GM21717 (cell line): ENCODE measurements at regions not wholly inside any gene's neighbourhood (a gene's known extent, or its start where the extent isn't known, plus 50 kb on each side); places are given as distances from the start of the nearest gene placed in this dataset.

ENCODE experiments used
- ATAC-seq: cut with Tn5 transposase; IDR thresholded peaks from one replicate; pipeline ENCODE4 v1.9.1; 2021; ENCODE audit warnings: mild to moderate bottlenecking, moderate library complexity; ENCODE audit not compliant: unreplicated experiment

DNA sequence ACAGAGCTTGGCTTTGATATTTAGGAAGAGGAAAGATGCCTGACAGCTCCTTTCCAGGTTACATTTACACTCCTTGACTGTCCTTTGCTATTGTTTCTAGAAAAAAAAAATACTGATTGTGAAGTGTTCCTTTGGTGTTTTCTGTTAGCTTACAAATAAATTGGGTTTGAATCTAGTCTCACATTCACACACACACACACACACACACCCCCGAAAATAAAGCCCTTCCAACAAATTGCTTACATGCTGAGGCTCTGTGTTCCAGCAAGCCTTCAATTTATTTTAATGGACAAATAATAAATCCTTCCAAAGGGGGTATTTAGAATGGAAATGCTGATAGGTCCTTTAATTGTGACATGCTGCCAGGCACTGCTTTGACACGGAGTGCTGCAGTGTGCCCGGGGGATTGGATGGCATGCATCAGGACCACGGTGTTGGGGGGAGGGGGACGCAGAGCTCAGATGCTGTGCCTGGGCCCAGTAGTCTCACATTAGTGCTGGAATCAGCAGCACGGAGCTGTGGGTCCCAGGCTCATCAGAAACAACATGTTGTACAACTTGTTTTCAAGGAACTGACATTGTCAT is 199.9 kb downstream of the CD83 start:
- ATAC-seq: no peak

DNA sequence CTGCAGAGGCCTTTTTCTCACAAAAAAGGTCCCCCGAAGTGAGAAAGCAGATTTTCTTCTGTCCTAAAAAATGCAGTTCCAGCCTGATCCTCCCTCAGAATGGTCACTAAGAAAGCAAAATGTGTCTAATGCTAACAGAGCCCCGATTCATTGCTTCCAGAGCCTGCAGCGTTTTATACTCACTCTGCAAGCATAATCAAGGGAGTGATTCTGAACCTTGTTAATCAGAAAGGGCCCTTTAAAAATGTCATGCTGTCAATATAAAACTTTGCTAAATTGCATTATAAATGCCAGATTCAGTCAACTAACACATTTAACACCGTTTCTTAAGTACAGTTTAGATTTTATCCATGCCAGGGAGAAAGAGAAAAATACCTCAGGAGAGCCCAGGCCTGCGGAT is 202.8 kb downstream of the CD83 start:
- ATAC-seq: no peak

DNA sequence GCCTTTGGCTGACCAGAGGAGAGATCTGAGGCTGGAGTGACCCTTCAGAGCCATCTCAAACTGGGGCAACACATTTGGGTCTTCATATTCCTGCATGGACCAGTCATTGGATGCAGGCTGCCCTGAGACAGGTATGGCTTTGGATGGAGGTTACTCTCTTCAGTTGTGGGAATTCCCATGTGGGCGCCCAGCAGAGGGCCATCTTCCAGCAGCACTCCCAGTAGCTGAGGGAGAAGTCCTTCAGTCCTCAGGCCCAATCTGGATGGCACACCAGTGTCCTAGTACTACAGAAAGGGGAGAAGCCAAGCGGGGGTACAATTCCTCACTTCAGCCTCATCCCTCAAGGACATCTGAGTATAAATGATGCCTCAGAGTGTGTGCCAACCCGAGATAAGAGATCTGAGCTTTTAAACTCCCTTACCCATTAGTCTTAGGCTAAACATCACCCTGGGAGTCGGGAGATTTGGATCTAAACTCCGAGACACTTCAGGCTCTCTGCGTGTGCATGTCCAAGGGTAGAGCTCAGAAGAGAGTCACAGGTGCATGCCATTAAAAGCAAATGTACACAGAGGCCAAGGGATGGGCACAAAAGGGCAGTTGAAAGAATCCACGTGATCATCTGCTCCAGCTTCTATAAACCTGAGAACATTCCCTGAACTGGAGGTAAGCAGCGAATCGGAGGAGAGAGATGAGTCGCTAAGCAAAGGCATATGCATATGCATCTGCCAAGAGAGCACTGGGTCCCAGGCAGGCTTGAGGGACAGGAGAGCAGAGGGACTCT is 204.6 kb downstream of the CD83 start:
- no peak for ATAC-seq

DNA sequence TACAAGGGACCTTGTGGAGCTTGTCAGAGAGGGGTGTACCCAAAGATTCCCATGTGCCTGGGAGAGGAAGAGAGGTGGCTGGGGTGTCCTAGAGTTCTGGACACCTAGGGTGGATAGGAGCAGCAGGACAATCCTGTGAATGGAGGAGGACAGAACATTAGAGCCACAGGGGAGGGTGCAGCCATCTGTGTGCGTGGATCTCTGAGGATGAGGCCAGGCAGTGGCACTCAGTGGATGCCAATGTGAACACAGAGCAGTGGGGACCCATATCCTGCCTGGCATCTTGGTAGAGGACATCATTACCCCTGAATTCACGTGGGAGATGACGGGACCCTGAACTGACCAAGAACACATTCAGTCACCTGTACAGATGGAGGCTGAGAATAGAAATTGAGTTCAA is 205.3 kb downstream of the CD83 start:
- ATAC-seq: no peak

DNA sequence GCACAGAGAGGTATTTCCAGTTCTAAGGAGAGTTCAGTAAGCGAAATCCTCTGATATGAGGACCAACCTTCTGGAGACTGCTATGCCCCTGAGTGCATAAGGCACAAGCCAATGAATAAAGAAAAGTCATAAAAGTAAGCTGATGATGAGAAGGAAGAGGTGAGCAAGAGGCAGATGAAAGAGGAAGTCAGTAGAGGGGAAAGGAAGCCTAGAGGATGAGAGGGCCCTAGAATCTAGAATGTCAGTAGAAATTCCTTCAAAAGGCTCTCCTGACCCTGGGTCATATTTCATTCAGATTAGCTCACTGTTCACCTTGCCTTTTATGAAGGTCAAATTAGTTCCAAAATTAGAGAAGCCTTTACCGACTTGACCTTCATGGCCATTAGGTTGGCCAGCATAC is 209.2 kb downstream of the CD83 start:
- ATAC-seq: no peak

DNA sequence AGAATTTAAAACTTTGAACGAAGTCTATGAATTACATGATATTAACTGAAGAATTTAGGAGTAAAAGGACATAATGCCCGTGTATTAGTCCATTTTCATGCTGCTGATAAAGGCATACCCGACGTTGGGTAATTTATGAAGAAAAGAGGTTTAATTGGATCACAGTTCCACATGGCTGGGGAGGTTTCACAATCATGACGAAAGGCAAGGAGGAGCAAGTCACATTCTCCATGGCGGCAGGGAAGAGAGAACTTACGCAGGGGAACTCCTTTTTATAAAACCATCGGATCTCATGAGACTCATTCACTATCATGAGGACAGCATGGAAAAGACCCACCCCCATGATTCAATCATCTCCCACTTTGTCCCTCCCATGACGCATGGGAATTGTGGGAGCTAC is 210.6 kb downstream of the CD83 start:
- ATAC-seq: no peak

DNA sequence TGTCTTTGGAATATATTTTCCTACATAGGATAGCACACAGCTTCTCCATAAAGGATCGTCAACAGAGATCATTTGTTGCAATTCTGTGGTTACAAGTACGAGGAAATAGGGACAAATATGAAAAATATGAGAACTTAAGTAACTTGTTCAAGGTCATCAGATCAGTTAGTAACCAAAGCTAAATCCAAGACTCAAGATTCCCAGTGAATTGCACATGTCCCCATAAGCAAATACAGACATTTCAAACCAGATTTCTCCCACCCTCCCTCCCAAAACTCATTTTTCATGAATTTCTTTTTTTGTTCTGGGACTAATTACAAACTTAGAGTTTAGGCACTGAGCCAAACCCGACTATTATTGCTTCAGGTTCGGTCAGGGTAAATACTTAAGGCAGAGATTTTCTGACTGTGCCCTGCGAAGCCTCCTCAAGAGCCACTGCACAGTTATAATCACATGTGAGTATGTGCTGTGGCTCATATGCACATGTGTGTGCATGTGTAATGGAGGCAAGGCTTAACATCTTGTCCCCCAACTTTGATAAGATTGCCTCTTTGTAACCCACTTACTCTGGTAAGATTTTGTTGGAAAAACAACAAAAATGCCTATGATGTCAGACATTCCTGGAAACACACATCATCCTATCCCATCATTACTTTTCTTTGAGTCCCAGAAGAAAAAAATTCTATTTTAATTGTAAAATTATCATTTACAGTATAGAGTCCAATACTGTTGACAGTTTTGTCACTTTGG is 216.2 kb downstream of the CD83 start:
- ATAC-seq: no peak

DNA sequence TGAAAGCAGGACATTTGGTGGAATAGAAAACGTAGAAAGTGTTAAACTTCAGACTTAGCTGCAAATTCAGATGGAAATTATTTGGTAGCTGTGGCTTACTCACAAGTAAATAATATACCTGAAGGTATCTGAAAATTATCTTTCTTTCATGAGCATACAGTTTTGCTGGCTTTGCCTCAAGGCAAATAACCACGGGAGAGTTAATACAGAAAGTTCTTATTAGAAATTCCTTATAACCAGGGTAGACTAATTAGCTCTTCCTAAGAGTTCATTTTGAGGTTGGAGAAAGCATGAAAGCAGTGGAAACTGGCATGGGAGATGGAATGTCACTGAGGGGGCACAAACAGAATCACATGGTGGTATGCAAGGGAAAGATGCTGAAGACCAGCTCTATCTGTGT is 217.5 kb downstream of the CD83 start:
- no peak for ATAC-seq

DNA sequence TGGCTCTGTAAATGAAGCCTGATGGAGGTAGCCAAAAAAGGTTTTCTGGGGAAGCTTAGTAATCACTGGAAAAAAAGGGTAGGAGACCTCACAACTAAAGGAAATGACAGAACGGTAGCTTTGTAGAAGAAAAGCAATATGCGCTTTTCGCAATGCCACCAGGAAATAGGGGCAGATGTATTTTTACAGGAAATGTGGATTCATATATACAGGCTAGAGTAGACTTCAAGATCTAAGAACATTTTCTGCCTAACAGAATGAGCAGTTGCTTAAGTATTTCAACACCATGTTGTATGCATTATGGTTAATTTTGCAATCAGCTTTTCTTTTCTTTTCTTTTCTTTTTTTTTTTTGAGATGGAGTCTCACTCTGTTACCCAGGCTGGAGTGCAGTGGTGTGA is 219.6 kb downstream of the CD83 start:
- no peak for ATAC-seq

DNA sequence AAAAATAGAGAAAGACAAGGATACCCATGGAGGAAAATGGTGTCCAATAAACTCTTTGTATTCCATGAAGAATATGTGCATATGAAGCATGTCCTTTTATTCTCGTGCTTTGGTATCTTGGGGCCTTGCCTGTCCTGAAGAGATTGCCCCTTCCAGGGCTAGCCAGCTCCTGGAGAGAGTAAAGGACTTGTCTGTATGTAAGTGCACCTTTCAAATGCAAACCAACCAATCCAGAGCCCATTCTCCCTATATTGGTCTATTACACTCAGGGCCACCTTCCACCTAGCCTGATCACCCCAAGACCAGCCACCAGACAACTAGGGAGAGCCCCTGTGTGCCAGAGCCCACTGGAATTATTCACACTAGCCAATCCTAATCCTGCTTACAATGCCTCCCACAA is 221.6 kb downstream of the CD83 start:
- no peak for ATAC-seq

DNA sequence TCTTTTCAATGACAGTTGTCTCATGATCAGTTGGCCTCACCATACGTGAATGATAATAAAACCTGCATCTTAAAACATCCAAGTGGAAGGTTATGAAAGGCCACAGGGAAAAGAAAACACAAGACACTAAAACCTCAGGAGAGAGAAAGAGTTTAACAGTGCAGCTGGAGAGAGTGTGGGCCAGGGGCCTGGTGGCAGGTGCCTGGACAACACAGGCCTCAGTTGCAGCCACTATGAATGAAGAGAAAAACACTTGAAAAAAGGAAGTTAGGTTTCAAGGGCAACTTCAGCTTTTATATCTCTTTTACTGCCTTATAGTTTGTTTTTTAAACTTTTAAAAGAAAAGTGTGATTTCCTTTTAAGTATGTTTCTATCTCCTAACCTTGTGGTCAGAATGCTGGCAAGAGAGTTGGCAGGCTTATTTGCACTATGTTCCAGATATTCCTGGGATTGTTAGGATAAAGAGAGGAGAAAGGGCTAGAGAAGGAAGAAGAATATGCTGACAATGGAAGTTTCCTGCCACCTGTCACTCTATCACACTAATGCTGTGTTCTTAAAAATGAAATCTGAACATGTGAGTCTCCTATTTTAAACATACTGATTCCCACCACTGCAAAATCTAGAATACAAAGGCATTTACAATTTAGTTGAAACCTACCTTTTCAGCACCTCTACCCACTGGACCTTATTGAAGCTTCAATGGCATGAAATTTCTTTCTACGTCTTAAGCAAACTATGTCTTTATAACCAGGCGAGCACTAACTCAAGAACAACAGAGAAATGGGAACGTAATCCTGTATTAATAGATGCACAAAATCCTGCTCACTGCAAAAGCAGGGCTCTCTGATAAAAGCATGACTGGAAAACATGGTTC is 222.4 kb downstream of the CD83 start:
- no peak for ATAC-seq

DNA sequence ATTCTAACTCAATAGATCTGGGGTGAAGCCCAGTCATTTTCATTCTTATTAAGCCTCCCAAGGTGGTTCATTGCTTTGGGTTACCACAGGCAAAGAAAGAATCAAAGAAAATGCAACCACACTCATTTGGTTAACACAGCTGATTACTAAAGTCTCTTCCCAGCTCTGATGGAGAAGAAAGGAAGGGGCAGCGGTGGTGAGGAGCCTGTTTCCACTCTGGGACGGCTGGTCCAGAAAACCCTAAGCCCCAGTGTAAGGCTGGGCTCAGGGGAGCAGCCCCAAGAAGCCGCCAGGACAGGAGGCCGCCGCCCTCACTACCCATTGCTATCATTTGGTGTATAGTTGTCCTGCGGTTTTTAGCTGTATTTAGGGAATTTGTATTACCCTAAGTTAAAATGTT is 226.9 kb downstream of the CD83 start:
- ATAC-seq: no peak

DNA sequence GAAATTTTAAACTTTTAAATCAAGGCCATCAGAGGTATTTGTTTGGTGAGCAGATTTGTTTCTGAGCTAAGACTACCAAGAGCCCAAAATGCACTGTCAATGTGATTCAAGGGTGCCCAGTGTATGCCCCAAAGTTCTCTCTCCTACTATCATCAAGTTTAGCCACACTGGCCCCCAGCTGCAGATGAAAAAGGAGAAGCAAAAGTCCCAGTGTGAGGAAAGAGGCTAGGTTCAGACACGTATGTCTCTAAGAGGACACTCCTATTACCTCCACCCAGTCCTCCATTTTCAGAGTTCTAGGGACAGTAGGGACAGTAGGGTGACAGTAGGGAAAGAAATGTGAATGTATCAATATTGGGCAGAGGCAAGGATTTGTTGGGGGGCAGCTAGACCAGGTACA is 230.8 kb downstream of the CD83 start:
- no peak for ATAC-seq

DNA sequence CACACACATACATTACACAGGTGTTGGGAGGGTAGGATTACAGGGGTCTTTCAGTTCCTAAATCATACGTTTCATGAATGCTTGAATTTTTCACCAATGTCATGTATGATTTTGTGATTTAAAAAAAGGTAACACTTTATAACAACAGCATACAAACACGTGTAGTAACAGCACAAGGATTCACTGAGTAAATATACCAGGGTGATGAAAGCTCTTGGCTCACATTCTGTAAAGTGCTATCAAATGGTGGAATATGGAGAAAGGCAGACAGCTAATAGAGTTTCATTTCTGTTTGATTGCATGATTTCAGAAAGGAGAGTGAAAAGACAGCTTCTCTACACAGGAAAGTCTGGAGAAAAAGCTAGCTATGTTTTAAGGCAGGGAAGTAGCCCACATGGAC is 231.9 kb downstream of the CD83 start:
- ATAC-seq: no peak

DNA sequence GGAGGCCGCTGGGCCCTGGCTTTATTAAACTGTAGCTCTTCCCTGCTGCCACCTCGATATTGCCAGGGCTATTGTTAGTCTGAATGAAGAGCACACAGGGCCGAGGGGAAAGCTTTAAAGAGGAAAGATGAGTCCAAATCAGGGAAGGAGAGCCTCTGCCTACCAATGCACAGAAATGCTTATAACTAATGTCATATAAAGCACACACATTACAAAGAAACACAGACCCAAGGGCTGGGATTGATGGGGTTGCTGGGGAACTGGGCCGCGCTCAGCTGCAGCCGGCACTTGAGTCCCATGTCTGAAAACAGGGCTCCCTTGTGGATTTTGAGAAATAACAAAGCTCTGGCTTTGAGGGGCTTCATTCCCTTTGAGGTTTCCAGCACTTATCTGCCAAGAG is 232.6 kb downstream of the CD83 start:
- ATAC-seq: no peak

DNA sequence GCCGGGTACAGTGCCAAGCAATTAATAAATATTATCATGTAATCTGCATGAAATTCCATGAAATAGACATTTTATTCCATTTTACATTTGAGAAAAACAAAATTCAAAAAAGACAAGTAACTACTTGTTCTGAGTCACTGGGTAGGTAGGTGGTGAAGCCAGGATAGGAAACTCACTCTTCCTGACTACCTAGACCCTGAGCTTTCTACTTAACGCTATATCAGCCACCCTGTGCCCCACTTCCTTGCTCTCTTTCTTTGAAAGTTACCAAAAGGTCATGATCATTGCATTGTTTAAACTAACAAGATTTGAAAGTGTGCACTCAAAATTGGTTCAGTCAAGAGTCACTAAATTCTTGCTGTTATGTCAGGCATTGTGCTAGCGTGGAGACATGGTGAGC is 235.7 kb downstream of the CD83 start:
- no peak for ATAC-seq

DNA sequence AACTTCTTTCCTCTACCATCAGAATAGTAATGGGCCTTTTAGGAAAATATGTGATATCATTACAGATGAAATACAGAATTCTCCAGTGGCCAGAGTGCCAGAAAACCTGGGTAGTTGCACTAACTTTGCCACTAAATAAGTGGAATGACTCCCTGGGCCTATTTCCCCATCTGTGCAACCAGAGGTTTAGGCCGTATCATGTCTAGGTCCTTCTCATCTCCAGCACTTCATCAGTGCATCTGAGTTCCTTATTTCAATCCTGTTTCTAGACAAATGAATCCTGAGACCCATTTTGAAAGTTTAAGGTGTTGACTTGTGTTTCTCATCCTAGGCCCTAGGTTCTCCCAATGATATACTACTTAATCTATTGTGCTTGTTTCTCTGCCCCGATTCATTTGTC is 236.2 kb downstream of the CD83 start:
- no peak for ATAC-seq

DNA sequence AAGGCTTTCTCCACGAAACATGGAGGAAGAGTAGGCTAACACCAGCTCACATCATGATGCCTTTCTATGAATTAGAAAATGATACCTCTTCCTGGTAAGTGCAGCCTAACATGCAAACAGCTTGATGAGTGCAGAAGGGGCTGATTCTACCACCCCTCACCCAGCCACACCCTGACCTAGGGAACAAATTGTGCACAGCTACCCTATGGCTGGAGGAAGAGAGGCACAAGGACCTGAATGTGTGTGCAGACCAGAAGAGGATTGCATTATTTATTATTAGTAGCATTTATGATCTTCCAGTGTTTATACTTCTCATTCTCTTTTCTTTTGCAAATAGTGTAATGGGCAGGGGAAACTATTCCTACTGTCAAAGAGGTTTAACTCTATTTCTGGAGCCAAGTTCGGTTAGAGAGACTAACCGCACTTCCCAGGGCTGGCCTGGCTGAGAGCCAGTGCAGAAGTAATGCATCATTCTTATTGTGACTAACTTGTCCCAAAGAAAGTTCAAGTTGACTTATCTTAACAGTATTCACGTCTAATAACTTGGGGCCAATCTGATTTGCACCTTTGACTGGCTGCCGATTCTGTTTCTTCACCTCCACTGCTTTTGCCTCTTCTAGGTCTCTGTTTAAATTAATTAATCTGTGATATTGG is 237.5 kb downstream of the CD83 start:
- no peak for ATAC-seq

DNA sequence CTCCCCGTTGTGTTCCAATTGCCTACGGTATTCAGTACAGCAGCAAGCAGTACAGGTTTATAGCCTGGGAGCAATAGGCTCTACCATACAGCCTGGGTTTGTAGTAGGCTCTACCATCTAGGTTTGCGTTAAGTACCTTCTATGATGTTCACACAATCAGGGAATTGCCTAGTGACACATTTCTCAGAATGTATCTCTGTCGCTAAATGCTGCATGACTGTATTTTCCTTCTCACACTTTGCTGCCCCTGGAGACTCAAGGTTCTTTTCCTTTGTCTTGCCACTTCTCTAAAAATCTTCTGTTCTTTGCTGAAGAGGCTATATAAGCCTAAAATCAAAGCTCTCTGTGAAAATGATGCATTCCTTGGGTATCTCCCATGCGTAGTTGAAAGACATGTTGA is 241.9 kb downstream of the CD83 start:
- ATAC-seq: no peak

DNA sequence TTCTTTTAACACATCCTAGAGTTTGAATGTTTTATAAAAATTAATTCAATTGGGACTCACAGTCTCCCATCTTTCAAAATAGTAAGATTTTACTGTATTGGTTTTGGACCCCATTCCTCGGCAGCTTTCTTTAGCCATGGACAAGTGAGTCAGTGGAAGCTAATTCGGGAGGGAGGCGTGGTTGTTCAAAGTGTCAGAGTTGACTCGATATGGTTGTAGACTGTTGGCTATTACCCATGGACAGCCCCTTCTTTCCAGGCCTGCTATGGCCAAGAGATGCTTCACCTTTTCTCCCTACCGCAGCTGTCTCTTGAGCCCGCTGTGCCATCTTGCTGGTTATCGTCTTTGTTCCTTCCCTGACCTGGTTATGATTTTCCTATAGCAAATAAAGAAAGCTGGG is 243.0 kb downstream of the CD83 start:
- no peak for ATAC-seq

DNA sequence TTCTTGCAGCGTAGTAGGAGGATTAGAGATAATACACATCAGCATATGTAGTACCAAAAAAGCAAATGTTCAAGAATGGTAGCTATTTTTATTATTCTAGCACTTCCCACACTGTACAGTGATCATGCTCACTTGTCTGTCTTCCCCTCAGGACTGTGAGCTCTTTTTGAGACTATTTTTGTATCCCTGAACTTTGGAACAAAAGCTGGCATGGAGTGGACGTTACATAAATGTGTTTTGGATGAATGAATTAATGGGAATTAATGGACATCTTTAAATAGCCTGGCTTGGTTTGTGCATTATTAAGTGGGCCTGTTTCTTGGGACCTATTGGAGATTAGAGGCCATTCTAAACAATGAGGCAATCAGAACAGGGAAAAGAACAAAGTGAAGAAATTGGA is 243.7 kb downstream of the CD83 start:
- no peak for ATAC-seq
